ENCODE measurements at regions not wholly inside any gene's neighbourhood (a gene's known extent, or its start where the extent isn't known, plus 50 kb on each side); places are given as distances from the start of the nearest gene placed in this dataset.

GRCh38 chr11:128188346-128189004 is 398.9 kb downstream of the ETS1 start:
- H3K9me3 ChIP-seq (ENCODE audit: control insufficient read depth, low read length): peaks cover 2% of the 10 kb centered on the region
- DNase-seq (no peak), ATAC-seq (ENCODE audit: low FRiP score) (no peak)
- 56 to 57% methylated on average over 9 of the region's 9 CpGs for WGBS, 2 donors
- no peaks in the 10 kb centered on the region for H3K4me1 ChIP-seq (ENCODE audit: control insufficient read depth in 1 of 2, insufficient read depth in 2 of 2, low read length in 2 of 2)
- H3K4me3 ChIP-seq (ENCODE audit: low read length in 2 of 2): no peak overlapping the region
- no peak overlapping the region for H3K27ac ChIP-seq (ENCODE audit: low read depth in 1 of 2, low read length in 2 of 2)
- no peaks in the 10 kb centered on the region for H3K36me3 ChIP-seq (ENCODE audit: control insufficient read depth in 1 of 2, insufficient read depth in 2 of 2, low read length in 1 of 2)
- intact Hi-C loops (cut with DNase I): no loop called here
- H3K27me3 ChIP-seq (ENCODE audit: control insufficient read depth in 1 of 2, insufficient read depth in 2 of 2, low read length in 1 of 2): no peaks in the 10 kb centered on the region

GRCh38 chr11:128187835-128188234 is 399.5 kb downstream of the ETS1 start:
- Histone ChIP-seq H3K4me1 (ENCODE audit: control insufficient read depth in 1 of 2, insufficient read depth in 2 of 2, low read length in 2 of 2) (no peaks in the 10 kb centered on the region), H3K36me3 (ENCODE audit: control insufficient read depth in 1 of 2, insufficient read depth in 2 of 2, low read length in 1 of 2) (no peaks in the 10 kb centered on the region), H3K9me3 (ENCODE audit: control insufficient read depth, low read length) (peaks cover 2% of the 10 kb centered on the region), H3K4me3 (ENCODE audit: low read length in 2 of 2) (no peak overlapping the region), H3K27me3 (ENCODE audit: control insufficient read depth in 1 of 2, insufficient read depth in 2 of 2, low read length in 1 of 2) (no peaks in the 10 kb centered on the region), H3K27ac (ENCODE audit: low read depth in 1 of 2, low read length in 2 of 2) (no peak overlapping the region)
- intact Hi-C loops (cut with DNase I): no loop called here
- 97 to 100% methylated on average over 1 of the region's 1 CpG for WGBS, 2 donors
- DNase-seq: no peak
- ATAC-seq (ENCODE audit: low FRiP score): no peak

- Histone ChIP-seq H3K9me3 (ENCODE audit: control insufficient read depth, low read length) (peaks cover 2% of the 10 kb centered on the region), H3K4me3 (ENCODE audit: low read length in 2 of 2) (no peak overlapping the region), H3K4me1 (ENCODE audit: control insufficient read depth in 1 of 2, insufficient read depth in 2 of 2, low read length in 2 of 2) (no peaks in the 10 kb centered on the region), H3K27ac (ENCODE audit: low read depth in 1 of 2, low read length in 2 of 2) (no peak overlapping the region), H3K36me3 (ENCODE audit: control insufficient read depth in 1 of 2, insufficient read depth in 2 of 2, low read length in 1 of 2) (no peaks in the 10 kb centered on the region), H3K27me3 (ENCODE audit: control insufficient read depth in 1 of 2, insufficient read depth in 2 of 2, low read length in 1 of 2) (no peaks in the 10 kb centered on the region)
- intact Hi-C loops (cut with DNase I): no loop called here
- 92 to 95% methylated on average over 4 of the region's 4 CpGs for WGBS, 2 donors
- ATAC-seq (ENCODE audit: low FRiP score) (no peak), DNase-seq (no peak)
These were observed 400.0 kb downstream of the ETS1 start for GRCh38 chr11:128187377-128187776.

- H3K9me3 ChIP-seq (ENCODE audit: control insufficient read depth, low read length): peaks cover 2% of the 10 kb centered on the region
- no peaks in the 10 kb centered on the region for H3K27me3 ChIP-seq (ENCODE audit: control insufficient read depth in 1 of 2, insufficient read depth in 2 of 2, low read length in 1 of 2)
- H3K4me3 ChIP-seq (ENCODE audit: low read length in 2 of 2): no peak overlapping the region
- DNase-seq (no peak), ATAC-seq (ENCODE audit: low FRiP score) (no peak)
- no peak overlapping the region for H3K27ac ChIP-seq (ENCODE audit: low read depth in 1 of 2, low read length in 2 of 2)
- intact Hi-C loops (cut with DNase I): no loop called here
- 92 to 95% methylated on average over 7 of the region's 7 CpGs for WGBS, 2 donors
- no peaks in the 10 kb centered on the region for H3K4me1 ChIP-seq (ENCODE audit: control insufficient read depth in 1 of 2, insufficient read depth in 2 of 2, low read length in 2 of 2)
- no peaks in the 10 kb centered on the region for H3K36me3 ChIP-seq (ENCODE audit: control insufficient read depth in 1 of 2, insufficient read depth in 2 of 2, low read length in 1 of 2)
These were observed 402.4 kb downstream of the ETS1 start for GRCh38 chr11:128184981-128185380.

GRCh38 chr11:128182844-128183243 is 404.5 kb downstream of the ETS1 start:
- Histone ChIP-seq H3K4me3 (ENCODE audit: low read length in 2 of 2) (no peak overlapping the region), H3K27me3 (ENCODE audit: control insufficient read depth in 1 of 2, insufficient read depth in 2 of 2, low read length in 1 of 2) (no peaks in the 10 kb centered on the region), H3K36me3 (ENCODE audit: control insufficient read depth in 1 of 2, insufficient read depth in 2 of 2, low read length in 1 of 2) (no peaks in the 10 kb centered on the region), H3K27ac (ENCODE audit: low read depth in 1 of 2, low read length in 2 of 2) (no peak overlapping the region), H3K9me3 (ENCODE audit: control insufficient read depth, low read length) (peaks cover 2% of the 10 kb centered on the region), H3K4me1 (ENCODE audit: control insufficient read depth in 1 of 2, insufficient read depth in 2 of 2, low read length in 2 of 2) (no peaks in the 10 kb centered on the region)
- no peak for ATAC-seq (ENCODE audit: low FRiP score)
- WGBS, 2 donors: 92 to 94% methylated on average over 1 of the region's 1 CpG
- intact Hi-C loops (cut with DNase I): no loop called here
- DNase-seq: no peak

- intact Hi-C loops (cut with DNase I): no loop called here
- 96% methylated on average over 5 of the region's 5 CpGs for WGBS, 2 donors
- Histone ChIP-seq H3K27me3 (ENCODE audit: control insufficient read depth in 1 of 2, insufficient read depth in 2 of 2, low read length in 1 of 2) (no peaks in the 10 kb centered on the region), H3K4me3 (ENCODE audit: low read length in 2 of 2) (no peak overlapping the region), H3K27ac (ENCODE audit: low read depth in 1 of 2, low read length in 2 of 2) (no peak overlapping the region), H3K4me1 (ENCODE audit: control insufficient read depth in 1 of 2, insufficient read depth in 2 of 2, low read length in 2 of 2) (no peaks in the 10 kb centered on the region), H3K9me3 (ENCODE audit: control insufficient read depth, low read length) (peaks cover 2% of the 10 kb centered on the region), H3K36me3 (ENCODE audit: control insufficient read depth in 1 of 2, insufficient read depth in 2 of 2, low read length in 1 of 2) (no peaks in the 10 kb centered on the region)
- DNase-seq (no peak), ATAC-seq (ENCODE audit: low FRiP score) (no peak)
These were observed 405.4 kb downstream of the ETS1 start for GRCh38 chr11:128181984-128182383.

- DNase-seq (no peak), ATAC-seq (ENCODE audit: low FRiP score) (no peak)
- Histone ChIP-seq H3K27ac (ENCODE audit: low read depth in 1 of 2, low read length in 2 of 2) (no peak overlapping the region), H3K9me3 (ENCODE audit: control insufficient read depth, low read length) (peaks cover 2% of the 10 kb centered on the region), H3K4me3 (ENCODE audit: low read length in 2 of 2) (no peak overlapping the region), H3K4me1 (ENCODE audit: control insufficient read depth in 1 of 2, insufficient read depth in 2 of 2, low read length in 2 of 2) (no peaks in the 10 kb centered on the region), H3K27me3 (ENCODE audit: control insufficient read depth in 1 of 2, insufficient read depth in 2 of 2, low read length in 1 of 2) (no peaks in the 10 kb centered on the region), H3K36me3 (ENCODE audit: control insufficient read depth in 1 of 2, insufficient read depth in 2 of 2, low read length in 1 of 2) (no peaks in the 10 kb centered on the region)
- WGBS, 2 donors: 81 to 85% methylated on average over 4 of the region's 4 CpGs
- intact Hi-C loops (cut with DNase I): no loop called here
These were observed 406.3 kb downstream of the ETS1 start for GRCh38 chr11:128181088-128181480.

GRCh38 chr11:128180441-128181087 is 406.8 kb downstream of the ETS1 start:
- Histone ChIP-seq H3K27ac (ENCODE audit: low read depth in 1 of 2, low read length in 2 of 2) (no peak overlapping the region), H3K4me3 (ENCODE audit: low read length in 2 of 2) (no peak overlapping the region), H3K27me3 (ENCODE audit: control insufficient read depth in 1 of 2, insufficient read depth in 2 of 2, low read length in 1 of 2) (peaks cover 0 to 2% of the 10 kb centered on the region in 2 donors), H3K9me3 (ENCODE audit: control insufficient read depth, low read length) (peaks cover 2% of the 10 kb centered on the region), H3K4me1 (ENCODE audit: control insufficient read depth in 1 of 2, insufficient read depth in 2 of 2, low read length in 2 of 2) (no peaks in the 10 kb centered on the region), H3K36me3 (ENCODE audit: control insufficient read depth in 1 of 2, insufficient read depth in 2 of 2, low read length in 1 of 2) (no peaks in the 10 kb centered on the region)
- intact Hi-C loops (cut with DNase I): no loop called here
- DNase-seq (no peak), ATAC-seq (ENCODE audit: low FRiP score) (peak; percentile 33)
- WGBS, 2 donors: 46 to 50% methylated on average over 5 of the region's 5 CpGs

- H3K27ac ChIP-seq (ENCODE audit: low read depth in 1 of 2, low read length in 2 of 2): no peak overlapping the region
- H3K9me3 ChIP-seq (ENCODE audit: control insufficient read depth, low read length): no peaks in the 10 kb centered on the region
- intact Hi-C loops (cut with DNase I): loop anchor here (5.0 to 10.0 kb wide), 2 partner anchors 113 to 115 kb away; no protein-coding TSS in a partner anchor
- 88 to 94% methylated on average over 1 of the region's 1 CpG for WGBS, 2 donors
- ATAC-seq (ENCODE audit: low FRiP score) (no peak), DNase-seq (no peak)
- no peaks in the 10 kb centered on the region for H3K36me3 ChIP-seq (ENCODE audit: control insufficient read depth in 1 of 2, insufficient read depth in 2 of 2, low read length in 1 of 2)
- H3K4me1 ChIP-seq (ENCODE audit: control insufficient read depth in 1 of 2, insufficient read depth in 2 of 2, low read length in 2 of 2): no peaks in the 10 kb centered on the region
- no peak overlapping the region for H3K4me3 ChIP-seq (ENCODE audit: low read length in 2 of 2)
- peaks cover 0 to 2% of the 10 kb centered on the region in 2 donors for H3K27me3 ChIP-seq (ENCODE audit: control insufficient read depth in 1 of 2, insufficient read depth in 2 of 2, low read length in 1 of 2)
These were observed 407.8 kb downstream of the ETS1 start for GRCh38 chr11:128179512-128179911.
